ENCODE measurements at regions not wholly inside any gene's neighbourhood (a gene's known extent, or its start where the extent isn't known, plus 50 kb on each side); places are given as distances from the start of the nearest gene placed in this dataset.

DNA sequence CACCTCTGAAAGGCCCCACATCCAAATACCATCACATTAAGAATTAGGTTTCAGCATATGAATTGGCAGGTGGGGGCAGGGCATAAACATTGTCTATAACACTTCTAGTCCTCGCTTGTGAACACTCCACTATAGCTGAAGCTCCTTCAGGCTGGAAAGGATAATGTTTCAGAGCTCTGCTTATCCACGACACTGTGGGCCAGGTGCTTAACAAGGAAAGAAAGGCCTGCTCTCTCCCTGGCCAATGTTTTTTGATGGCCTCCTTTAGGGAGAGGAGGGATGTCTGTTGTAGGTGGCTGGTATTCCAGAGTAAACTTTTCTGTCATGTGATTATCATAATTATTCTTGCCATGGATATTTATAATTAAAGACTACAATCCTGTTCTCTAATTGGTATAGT lies 86.4 kb downstream of the CCNA1 start:
- no peak for DNase-seq (ENCODE audit: low read depth)
- TF ChIP-seq, protein P1, sequence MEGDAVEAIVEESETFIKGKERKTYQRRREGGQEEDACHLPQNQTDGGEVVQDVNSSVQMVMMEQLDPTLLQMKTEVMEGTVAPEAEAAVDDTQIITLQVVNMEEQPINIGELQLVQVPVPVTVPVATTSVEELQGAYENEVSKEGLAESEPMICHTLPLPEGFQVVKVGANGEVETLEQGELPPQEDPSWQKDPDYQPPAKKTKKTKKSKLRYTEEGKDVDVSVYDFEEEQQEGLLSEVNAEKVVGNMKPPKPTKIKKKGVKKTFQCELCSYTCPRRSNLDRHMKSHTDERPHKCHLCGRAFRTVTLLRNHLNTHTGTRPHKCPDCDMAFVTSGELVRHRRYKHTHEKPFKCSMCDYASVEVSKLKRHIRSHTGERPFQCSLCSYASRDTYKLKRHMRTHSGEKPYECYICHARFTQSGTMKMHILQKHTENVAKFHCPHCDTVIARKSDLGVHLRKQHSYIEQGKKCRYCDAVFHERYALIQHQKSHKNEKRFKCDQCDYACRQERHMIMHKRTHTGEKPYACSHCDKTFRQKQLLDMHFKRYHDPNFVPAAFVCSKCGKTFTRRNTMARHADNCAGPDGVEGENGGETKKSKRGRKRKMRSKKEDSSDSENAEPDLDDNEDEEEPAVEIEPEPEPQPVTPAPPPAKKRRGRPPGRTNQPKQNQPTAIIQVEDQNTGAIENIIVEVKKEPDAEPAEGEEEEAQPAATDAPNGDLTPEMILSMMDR (conservative IDR thresholded peaks at IDR 0.05; ENCODE audit: low read depth, low read length): no peak
- no peak overlapping the region for H3K4me3 ChIP-seq (ENCODE audit: low read length)

DNA sequence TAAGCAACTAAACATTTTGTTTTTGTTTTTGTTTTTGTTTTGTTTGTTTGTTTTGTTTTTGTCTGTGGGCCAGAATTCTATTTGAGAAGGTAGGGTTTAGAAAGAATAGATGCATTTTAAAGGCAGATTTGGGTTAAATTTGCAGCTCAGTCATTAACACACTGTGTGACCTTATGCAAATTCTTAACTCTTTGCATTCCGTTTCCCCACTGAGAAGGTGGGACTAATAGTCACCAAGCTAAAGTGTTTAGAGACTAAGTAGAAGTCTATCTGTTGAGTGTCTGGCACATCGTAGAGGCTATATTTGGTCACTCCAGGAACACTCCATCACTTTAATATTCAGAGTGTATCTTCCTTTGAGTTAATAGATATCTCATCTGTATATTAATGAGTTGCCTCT lies 87.1 kb downstream of the CCNA1 start:
- H3K4me3 ChIP-seq (ENCODE audit: low read length): no peak overlapping the region
- TF ChIP-seq, protein P1 (conservative IDR thresholded peaks at IDR 0.05; ENCODE audit: low read depth, low read length): no peak
- no peak for DNase-seq (ENCODE audit: low read depth)

DNA sequence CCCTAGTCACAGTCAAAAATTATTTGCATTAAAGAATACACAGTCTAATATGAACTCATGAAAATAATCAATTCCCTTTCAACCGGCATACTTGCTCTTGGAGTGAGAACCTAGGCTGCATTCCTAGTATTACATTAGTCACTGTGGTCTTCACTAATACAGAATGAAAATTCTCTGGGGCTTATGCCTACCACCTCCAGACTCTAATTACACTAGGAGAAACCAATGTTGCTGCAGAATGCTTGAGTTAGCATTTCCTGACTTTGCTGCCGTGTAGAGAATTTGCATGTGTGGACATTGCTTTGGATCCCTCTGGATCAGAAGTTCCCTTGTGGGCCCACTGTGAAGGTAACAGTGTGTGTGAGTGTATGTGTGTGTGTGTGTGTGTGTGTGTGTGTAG lies 87.8 kb downstream of the CCNA1 start:
- TF ChIP-seq, protein P1 (conservative IDR thresholded peaks at IDR 0.05; ENCODE audit: low read depth, low read length): no peak

DNA sequence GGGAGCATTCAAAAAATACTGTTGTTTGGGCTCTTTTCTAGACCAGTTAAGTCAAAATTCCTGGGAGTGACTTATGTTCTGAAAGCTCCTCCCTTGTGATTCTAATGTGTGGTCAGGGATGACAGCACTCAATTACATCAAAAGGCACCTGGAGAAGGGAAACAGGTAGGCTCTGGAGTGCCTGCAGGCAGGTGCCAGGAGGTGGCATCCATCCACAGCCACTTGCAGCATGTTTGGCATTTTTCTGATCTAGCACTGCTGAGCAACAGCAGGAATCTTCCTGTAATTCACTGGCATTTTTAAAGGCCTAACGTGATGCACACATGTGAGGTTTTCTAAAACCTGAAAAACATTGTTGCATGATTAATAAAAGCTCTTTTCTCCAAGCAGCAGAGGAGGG lies 94.6 kb downstream of the CCNA1 start:
- TF ChIP-seq, protein P1 (conservative IDR thresholded peaks at IDR 0.05; ENCODE audit: low read depth, low read length): no peak
- H3K4me3 ChIP-seq (ENCODE audit: low read length): no peak overlapping the region
- DNase-seq (ENCODE audit: low read depth): no peak

More for the DNA sequence above, 87.8 kb downstream of the CCNA1 start:
- DNase-seq (ENCODE audit: low read depth): peak; percentile 39
- no peak overlapping the region for H3K4me3 ChIP-seq (ENCODE audit: low read length)

DNA sequence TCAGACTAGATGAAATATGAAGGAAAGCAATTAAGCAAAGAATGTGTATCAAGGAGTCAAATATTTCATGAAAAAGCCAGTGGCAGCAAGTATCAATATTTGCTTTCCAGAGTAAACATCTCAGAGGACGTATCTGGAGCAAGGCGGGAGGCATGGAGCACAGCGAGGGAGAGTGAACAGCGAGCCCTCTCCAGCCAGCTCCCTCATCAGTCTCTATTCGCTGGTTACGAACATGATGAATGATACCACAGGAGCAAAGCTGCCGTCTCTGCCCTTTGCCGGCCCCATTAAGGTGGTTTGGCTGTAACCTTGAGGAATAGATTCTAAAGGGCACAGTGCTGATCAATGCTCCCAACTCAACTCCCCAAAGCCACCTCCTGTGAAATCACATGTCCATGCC lies 95.8 kb downstream of the CCNA1 start:
- H3K4me3 ChIP-seq (ENCODE audit: low read length): no peak overlapping the region
- DNase-seq (ENCODE audit: low read depth): no peak
- TF ChIP-seq, protein P1 (conservative IDR thresholded peaks at IDR 0.05; ENCODE audit: low read depth, low read length): no peak

DNA sequence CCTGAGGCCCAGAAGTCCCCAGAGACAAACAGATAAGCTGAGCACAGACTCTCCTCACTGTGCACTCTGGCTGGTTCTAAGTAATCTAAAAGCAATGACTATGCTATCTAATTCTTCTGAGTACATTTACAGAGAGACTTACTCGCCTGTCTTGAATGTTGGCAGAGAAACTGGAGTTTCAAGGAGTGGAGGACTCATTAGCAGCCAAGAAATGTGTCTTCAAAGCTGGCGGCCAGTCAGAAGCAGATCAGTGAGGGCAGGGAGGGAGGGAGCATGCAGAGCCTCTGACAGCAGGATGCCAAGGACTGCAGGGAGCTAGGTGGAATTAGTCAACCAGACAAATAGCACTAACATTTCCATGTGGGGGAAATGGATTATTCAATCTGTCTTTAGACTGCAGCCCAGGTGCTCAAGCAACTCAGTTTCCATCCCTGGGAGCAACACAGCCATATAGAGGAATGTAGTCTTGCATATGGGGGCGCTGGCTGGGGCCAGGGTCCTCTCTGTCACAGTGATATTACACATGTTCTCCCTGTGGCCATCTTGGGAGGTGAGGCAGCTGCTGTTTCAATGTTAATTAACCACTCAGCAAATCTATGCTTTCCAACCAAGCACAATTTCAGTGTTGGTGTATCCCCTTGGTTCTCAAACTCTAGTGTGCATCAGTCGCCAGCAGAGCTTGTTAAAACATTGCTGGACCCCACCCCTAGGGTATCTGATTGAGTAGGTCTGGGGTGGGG lies 97.9 kb downstream of the CCNA1 start:
- no peak overlapping the region for H3K4me3 ChIP-seq (ENCODE audit: low read length)
- DNase-seq (ENCODE audit: low read depth): peak; percentile 66
- TF ChIP-seq, protein P1 (conservative IDR thresholded peaks at IDR 0.05; ENCODE audit: low read depth, low read length): no peak

DNA sequence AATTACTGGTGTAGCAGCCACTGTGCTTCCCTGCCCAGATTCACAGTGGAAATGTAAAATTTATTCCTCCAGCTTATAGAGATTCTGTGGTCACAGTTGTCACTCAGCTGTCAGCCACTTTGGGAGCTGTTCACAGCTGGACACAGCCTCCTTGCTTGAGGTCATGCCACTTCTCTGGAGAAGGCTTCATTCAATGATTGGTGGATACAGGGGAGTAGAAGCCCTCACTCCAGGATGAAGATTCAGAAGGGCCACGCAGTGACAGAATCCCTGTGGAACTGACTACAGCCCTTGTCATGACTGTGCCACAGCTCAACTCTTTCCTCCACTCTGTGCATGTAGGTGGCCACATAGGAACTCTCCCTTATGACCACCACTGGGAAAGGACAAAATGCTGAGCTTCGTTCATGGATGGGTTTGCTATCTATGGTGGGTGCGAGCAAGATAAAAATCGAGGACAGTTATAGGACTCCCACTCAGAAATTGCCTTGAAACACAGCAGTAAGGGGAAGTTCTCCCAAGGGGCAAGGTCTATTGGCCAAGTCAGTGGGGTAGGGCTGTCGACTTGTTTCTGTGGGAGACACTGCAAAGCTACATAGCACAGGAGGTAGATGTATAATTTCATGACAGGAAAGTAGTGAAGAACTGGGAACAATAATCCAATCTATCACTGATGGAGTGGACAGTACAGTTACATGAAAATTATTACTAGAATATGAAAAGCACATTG lies 98.7 kb downstream of the CCNA1 start:
- TF ChIP-seq, protein P1 (conservative IDR thresholded peaks at IDR 0.05; ENCODE audit: low read depth, low read length): no peak
- DNase-seq (ENCODE audit: low read depth): no peak
- H3K4me3 ChIP-seq (ENCODE audit: low read length): no peak overlapping the region
